NCI-H345 treated with DMSO at 0.1 percent for 48 hours (cell line): ENCODE measurements at regions not wholly inside any gene's neighbourhood (a gene's known extent, or its start where the extent isn't known, plus 50 kb on each side); places are given as distances from the start of the nearest gene placed in this dataset.
"Not testable (repeated sequence)": the region's sequence is repeated elsewhere in the genome, so short reads cannot be mapped to it uniquely, and the experiment has no call there.

Experiments
- DNase-seq: peaks from one replicate; lab custom pipeline; 2025; ENCODE audit not compliant: unreplicated experiment; lab: John Stamatoyannopoulos, UW

DNA sequence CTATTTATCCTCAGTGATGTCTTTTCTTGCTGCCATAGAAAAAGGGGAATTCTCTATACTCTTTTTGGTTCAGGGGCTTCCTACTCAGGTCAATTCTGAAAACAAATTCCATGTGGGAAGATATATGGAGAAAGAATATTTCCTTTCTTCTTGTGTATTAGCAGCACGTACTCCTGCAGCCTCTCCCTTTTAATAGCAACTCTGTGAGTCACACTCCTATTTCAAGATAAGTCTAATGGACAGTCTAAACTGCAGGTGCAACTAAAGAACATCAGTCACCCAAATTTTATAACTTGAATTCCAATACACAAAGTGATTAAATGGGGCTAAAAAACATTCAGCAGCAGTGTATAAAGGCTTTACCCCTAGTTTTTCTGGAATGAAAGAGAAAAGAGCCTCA, 942.2 kb downstream of the CNTNAP5 start:
- DNase-seq, result no peak

DNA sequence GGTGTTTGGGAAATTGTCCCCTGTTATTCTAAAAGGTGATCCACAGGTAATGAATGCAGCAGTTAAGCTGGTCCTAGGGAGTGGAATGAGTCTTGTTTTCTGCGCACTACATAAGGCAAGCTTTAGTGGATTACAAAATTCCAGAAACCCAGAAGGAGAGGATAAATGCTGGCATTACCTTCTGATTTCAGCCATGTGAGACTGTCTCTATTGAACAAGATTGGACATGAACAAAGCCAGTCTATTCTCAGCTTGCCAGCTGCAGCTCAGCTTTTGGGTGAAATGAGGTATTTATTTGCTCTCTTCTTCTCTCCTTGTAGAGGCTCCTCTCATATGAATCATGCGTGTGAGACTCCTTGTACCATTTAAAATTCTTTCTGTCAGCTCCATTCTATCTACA, 944.9 kb downstream of the CNTNAP5 start:
- no peak for DNase-seq

DNA sequence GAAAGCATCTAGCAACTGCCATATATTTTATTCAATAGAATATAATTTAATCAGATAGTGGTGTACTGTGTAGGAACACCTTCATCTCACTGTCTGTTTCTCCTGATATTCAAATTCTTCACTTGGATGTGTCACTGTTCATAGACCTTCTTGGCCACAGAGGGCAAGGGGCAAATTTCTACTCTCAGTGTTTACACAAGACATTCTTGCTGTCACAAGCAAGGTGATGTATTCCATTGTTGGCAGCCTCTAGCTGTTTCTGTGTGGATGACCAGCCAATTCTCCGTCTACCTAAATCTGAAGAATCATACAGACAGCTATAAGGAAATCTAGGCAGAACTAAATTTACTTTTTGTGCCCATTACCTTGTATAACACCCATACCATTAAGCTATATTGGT, 948.3 kb downstream of the CNTNAP5 start:
- DNase-seq, result no peak

DNA sequence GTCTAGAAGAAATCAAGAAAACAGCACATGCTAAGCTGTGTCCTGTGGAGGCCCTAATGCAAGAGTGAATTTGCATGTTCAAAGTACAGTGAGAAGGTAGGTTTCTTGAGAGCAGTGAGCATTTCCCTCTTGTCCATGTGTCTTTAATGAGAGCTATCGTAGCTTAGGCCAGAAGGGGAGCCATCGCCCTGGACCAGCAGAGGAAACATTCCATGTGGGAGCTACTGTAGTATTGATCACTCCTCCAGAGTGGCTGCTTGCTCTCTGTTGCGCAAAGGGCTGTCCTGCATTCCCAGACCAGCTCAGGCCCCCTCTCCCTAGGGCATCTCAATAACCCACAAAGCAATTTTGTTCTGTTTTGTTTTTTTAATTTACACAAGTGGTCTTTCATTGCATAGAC, 950.1 kb downstream of the CNTNAP5 start:
- no peak for DNase-seq

DNA sequence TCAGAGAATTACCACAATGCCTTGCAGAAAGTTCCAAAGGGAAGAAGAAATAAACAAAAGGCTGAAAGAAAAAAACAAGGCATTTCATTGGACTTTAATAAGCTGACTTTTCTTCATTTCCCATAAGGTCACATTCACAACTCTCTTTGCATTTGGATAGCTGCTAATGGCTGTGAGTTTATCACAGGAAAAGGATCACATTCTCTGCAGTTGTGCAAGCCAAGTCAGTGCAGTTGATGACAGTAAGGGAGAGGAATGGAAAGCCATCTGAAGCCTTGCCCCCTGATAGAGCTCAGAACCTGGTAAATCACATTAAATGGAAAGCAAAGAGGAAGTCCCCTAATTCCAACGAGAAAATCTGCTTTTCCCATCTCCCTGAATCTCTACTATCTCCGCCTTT, 950.6 kb downstream of the CNTNAP5 start:
- DNase-seq, result no peak

DNA sequence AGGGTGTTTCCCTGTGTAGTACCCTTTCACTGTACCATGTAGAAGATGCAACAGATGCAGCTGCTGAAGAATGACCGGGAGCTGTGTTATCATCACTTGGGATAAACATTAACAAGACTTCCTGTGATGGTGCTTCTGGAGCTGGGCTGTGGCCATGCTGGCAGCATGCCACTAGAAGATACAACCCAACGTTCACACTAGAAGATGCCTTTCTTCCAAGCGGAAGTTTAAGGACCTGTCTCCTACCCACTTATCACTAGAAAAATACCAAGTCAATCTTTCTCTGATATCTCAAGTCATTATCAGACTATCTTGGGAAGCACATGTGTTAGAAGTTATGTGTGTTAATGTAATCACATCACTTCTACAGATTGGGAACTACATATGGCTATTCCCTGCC, 953.5 kb downstream of the CNTNAP5 start:
- DNase-seq, result no peak

DNA sequence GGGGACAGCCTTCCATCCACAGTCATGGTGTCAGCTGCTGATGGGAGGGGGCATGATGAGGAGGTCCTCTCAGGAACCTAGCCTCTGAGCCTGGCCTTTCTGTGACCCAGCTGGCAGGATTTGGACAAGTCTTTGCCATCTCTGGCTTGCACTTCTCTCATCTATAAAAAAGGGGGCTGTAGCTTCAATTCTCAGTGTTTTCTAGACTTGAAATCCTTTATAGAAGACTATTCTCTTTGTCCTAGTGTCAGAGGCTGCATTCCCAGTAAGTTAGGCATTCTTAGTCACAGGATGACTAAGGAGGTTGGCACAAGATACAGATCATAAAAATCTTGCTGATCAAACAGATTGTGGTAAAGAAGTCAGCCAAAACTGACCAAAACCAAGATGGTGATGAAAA, 958.5 kb downstream of the CNTNAP5 start:
- DNase-seq, result no peak

DNA sequence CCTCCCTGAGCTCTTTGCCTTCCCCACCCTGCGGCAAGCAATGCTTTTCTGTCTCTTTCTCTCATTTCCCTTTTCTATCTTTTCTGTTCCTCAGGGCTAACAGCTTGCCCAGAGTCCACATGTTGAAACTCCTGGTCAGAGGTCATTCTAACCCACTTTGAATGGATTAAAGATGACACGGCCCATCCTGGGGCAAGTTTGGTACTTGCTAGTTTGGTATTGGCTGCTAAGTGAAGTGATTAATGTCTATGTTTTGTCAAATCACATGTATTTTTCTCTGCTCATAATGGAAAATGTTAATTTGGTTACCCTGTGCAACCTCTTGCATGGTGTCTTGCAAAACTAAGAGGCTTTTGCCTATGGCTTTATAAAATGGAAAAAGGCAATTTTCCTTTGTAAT, 960.2 kb downstream of the CNTNAP5 start:
- no peak for DNase-seq

DNA sequence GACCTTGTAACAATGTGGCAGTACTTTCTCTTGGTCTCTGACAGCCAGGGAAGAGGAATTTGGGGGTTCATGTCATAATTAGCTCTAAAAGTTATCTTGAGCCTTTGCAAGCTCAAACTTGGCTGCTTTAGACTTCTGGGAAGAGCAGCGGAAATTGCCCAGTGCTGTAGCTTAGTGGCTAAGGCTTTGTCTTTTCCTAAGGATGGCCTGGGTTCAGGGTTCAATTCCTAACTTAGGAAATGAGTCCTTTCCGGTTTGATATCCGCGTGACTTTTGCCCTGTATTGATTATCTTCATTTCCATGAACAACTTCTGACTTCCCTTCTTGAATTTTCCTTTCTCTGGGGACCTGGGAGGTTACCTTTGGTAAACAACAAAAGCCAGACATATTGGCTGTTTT, 961.0 kb downstream of the CNTNAP5 start:
- no peak for DNase-seq

DNA sequence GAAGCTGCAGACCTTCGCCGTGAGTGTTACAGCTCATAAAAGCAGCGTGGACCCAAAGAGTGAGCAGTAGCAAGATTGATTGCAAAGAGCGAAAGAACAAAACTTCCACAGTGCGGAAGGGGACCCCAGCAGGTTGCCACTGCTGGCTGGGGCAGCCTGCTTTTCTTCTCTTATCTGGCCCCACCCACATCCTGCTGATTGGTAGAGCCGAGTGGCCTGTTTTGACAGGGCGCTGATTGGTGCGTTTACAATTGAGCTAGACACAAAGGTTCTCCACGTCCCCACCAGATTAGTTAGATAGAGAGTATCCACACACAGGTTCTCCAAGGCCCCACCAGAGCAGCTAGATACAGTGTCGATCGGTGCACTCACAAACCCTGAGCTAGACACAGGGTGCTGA, 961.8 kb downstream of the CNTNAP5 start:
- DNase-seq, result not testable (repeated sequence)

DNA sequence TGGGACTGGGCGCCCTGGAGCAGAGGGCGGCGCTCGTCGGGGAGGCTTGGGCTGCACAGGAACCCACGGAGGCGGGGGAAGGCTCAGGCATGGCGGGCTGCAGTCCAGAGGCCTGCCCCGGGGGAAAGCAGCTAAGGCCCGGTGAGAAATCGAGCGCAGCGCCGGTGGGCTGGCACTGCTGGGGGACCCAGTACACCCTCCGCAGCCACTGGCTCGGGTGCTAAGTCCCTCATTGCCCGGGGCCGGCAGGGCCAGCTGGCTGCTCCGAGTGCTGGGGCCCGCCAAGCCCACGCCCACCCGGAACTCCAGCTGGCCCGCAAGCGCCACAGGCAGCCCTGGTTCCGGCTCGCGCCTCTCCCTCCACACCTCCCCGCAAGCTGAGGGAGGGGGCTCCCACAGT, 962.3 kb downstream of the CNTNAP5 start:
- DNase-seq, result not testable (repeated sequence)

DNA sequence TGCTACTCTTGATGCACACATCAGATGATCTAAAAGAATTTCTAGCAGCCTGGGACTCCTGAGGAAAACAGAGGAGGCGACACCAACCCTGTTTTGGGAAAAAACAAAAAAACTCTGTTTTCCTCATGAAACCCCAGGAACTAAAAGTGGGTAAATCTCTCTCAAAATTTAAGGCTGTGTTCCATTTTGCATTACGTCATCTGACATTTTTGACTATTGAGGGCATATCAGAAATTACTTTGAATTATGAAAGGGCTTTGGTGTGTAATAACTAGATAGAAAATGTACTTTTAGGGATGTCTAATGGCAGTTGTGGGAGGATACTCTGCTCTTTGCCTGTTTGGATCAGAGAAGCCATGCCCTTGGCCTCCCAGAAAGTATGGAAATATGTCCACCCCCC, 963.0 kb downstream of the CNTNAP5 start:
- DNase-seq, result no peak

DNA sequence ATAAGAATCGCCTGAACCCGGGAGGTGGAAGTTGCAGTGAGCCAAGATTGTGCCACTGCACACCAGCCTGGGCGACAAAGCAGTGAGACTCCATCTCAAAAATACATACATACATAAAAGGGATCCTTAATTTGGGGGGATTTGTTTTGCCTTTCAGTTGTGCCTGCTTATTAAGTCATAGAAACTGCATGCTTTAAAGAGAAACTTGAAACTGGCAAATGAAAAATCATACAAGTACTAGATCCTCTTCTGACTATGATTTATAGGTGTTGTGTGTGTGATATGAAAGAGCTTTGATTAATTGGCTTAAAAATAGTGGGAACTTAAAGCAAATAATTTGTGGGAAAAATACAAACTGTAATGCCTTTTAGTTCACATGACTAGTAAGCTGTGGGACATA, 963.7 kb downstream of the CNTNAP5 start:
- no peak for DNase-seq

DNA sequence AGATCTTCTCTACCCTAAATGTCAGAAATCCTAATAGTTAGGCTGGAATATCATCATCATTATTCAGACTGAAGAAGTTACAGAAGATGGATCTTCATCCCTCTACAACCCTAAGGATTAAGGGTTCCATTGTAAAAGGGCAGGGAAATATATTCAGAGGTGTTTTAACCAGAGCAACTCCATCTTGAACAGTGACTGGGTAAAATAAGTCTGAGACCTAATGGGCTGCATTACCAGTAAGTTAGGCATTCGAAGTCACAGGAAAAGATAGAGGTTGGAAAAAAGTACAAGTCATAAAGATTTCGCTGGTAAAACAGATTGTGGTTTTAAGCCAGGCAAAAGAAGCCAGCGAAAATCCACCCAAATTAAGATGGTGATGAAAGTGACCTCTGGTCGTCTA, 968.7 kb downstream of the CNTNAP5 start:
- DNase-seq, result no peak

DNA sequence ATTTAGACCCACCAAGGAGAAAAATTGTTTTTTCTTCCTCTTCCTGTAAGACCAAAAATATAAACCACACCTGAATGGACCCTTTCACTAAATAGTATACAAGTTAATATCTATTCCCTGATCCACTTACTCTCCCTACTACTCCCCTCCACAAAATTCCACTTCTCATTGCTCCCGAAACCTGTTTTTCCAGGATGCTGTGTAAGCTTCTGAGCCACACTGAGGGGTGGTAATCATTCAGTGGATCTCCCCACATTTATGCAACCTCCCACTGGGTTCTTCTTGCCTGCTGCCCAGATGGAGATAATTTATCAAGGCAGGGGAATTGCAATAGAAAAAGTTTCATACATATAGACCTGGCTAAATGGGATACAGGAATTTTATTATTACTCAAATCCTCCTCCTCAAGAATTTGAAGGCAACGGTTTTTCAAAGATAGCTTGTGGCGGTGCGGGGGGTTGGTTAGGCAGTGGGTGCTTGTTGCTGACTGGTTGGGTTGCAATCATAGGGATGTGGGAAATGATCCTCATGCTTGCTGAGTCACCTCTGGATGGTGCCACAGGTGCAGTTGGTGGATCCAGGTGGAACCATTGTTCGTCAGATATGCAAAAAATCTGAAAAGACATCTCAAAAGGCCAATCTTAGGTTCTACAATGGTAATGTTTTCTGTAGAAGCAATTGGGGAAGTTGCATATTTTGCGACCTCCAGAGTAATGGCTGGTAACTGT, 970.3 kb downstream of the CNTNAP5 start:
- no peak for DNase-seq

DNA sequence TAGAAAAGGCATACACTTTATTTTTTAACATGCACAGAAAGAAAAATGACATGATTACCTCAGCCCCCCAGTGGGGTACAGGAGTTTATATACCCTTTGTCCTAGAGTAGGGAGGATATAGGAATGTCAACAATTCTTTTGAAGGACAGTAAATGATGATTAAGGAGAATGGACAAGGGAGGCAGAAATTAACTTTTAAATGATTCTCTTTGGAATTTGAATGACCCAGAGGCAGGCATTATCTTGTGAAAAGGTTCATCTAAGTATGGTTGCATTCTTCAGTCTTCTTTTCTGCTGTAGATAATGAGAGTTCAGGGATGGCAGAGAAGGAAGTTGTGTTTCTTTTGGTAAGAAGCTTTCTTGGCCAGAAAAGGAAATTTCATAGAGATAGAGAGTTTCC, 971.3 kb downstream of the CNTNAP5 start:
- no peak for DNase-seq

DNA sequence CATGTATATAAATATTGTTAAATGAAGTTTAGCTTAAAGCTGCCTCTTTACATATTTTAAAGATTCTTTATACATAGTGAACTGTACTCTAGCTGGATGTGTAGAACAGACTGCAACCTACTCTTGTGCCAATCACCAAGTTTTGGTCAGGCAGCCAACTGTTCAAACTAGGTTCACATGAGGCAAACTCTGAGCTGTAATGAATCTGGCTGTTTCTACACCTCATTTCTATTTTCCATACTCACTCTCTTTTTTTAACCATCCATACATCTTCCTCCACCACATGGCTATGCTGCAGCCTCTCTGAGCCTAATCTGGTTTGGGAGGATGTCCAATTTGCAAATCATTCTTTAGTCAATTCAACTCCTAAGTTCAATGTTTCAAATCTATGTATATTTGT, 974.8 kb downstream of the CNTNAP5 start:
- no peak for DNase-seq

DNA sequence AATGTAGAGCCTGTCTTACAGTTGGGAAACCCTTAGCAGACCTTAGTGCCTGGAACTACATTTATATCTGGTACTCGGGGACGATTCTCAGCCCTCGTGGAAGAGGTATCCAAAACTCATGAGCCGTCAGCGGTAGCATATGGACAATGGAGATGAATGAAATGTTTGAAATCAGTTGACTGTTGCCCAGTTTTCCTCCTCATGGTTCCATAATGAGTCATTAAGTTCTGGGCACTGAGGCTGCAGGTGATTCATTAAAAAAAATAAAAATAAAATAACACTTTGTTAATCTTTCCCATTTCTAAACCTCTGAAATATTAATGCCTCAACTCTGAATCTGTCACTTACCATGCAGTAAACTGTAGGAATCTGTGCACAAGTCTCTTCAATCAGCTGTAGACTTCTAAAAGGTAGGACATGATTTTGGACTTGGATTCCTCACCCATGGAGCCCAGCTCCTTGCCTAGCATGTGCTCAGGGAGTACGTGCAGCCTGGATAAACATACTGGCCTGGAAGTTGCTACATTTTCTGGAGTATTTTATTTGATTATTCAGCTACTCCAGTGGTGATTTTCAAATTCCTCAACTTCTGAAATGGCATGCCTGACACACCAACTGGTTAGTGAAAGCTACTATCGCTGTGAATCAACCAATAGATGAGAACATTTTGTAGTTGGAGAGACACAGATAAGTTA, 979.2 kb downstream of the CNTNAP5 start:
- DNase-seq, result no peak

DNA sequence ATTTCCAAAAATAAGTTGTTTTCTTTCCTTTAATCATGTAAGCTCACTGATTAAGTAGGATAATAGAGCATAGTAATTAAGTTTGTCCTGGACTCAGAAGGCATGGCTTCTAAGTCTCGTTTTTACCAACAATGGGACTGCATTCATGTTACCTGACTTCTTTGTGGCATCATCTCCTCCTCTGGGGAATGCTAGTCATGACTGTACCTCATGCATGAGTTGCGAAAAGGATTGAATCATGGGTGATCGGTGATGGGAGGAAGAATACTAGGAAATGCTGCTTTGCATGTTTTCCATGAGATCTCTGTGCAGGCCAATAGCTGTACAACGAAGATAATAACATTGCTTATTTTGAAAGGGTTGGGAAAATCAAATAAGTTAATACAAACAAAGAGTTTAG, 981.6 kb downstream of the CNTNAP5 start:
- no peak for DNase-seq

DNA sequence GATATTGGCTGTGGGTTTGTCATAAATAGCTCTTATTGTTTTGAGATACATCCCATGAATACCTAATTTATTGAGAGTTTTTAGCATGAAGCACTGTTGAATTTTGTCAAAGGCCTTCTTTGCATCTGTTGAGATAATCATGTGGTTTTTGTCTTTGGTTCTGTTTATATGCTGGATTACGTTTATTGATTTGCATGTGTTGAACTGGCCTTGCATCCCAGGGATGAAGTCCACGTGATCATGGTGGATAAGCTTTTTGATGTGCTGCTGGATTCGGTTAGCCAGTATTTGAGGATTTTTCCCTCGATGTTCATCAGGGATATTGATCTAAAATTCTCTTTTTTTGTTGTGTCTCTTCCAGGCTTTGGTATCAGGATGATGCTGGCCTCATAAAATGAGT, 1003.6 kb downstream of the CNTNAP5 start:
- not testable (repeated sequence) for DNase-seq

DNA sequence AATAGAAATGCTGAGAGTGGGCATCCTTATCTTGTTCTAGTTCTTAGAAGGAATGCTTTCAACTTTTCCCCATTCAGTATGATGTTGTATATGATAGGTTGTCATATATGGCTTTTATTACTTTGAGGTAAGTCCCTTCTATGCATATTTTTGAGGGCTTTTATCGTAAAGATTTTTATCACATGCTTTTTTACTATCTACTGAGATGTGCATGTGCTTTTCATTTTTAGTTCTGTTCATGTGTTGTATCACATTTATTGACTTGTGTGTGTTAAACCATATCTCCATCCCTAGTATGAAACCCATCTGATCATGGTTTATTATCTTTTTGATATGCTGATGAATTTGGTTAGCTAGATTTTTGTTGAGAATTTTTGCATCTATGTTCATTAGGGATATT, 1008.8 kb downstream of the CNTNAP5 start:
- no peak for DNase-seq

DNA sequence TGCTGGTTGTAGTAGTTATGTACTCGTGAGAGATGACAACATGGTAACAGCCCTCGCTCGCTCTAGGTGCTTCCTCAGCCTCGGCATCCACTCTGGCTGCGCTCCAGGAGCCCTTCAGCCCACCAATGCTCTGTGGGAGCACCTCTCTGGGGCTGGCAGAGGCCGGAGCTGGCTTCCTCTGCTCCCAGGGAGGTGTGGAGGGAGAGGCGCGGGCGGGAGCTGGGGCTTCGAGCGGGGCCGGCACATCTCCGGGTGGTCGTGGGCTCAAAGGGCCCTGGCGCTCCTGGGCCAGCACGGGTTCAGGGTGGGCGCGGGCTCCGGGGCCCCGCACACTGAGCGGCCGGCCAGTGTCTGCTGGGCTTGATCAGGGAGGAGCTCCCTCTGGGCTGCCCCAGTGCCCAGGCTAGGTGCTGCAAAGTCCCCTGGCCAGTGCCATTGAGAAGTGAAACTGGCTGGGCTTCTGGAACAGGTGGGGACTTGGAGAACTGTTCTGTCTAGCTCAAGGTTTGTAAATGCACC, 1012.1 kb downstream of the CNTNAP5 start:
- DNase-seq, result no peak

DNA sequence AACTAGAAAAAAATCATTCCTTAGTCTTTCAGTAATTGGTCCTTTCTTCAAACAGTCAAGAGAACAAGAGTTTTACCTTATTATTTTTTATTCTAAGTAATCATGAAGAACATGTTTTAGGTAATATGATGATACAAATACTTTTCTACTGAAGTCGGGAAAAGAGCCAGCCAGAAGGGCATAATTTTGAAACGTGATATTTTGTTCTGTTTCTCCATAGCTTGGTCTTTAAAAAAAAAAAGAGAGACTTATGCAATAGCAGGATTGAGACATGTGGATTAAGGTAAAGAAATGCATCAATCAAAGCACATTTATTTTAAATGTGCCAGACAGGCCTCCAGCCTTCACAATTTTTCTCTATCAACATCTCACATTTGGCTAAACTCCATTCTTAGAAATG, 1016.8 kb downstream of the CNTNAP5 start:
- no peak for DNase-seq
